Panc1 (cell line): ENCODE measurements at regions not wholly inside any gene's neighbourhood (a gene's known extent, or its start where the extent isn't known, plus 50 kb on each side); places are given as distances from the start of the nearest gene placed in this dataset.

ENCODE experiments used
- POLR2AphosphoS5 ChIP-seq: IDR thresholded peaks from 2 replicates; pipeline ENCODE4 v1.6.1; 2012; ENCODE audit warnings: mild to moderate bottlenecking, low read depth, low read length, moderate library complexity
- SIN3A ChIP-seq: IDR thresholded peaks from 2 replicates; pipeline ENCODE4 v1.6.1; 2012; ENCODE audit warnings: low read depth, mild to moderate bottlenecking, low read length, moderate library complexity, borderline replicate concordance; ENCODE audit not compliant: insufficient read depth
- TF ChIP-seq, protein P1 (sequence below): fragments of 450-650 bp; IDR thresholded peaks from 2 replicates; pipeline ENCODE4 v1.5.1; 2017; ENCODE audit warnings: mild to moderate bottlenecking
- TF ChIP-seq, protein P2 (sequence below), 2 experiments: IDR thresholded peaks; 2 replicates each; pipeline ENCODE4 v1.6.1; 2011 to 2012; ENCODE audit warnings: low read depth in 2 of 2, control low read depth in 1 of 2, low read length in 1 of 2, mild to moderate bottlenecking in 1 of 2, moderate library complexity in 1 of 2; ENCODE audit not compliant: insufficient read depth in 1 of 2

DNA sequence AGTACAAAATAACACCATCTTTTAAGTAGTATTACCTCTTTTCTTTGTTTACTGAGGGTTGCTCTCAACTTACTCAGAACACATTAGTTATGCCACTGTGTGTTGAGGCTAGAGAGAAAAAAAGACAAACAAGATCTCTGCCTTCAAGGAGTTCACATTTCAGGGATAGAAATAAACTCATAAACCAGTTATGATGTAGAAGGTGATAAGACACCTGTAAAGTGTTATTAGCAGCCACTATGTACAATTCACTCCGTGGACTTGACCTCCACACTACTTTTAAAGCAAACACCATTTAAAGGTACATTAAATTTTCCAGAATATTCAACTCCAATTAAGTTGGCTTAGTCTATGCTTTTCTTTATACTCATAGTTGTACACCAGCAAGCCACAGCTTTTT is 278.0 kb downstream of the PDGFC start:
- TF ChIP-seq, protein P1, sequence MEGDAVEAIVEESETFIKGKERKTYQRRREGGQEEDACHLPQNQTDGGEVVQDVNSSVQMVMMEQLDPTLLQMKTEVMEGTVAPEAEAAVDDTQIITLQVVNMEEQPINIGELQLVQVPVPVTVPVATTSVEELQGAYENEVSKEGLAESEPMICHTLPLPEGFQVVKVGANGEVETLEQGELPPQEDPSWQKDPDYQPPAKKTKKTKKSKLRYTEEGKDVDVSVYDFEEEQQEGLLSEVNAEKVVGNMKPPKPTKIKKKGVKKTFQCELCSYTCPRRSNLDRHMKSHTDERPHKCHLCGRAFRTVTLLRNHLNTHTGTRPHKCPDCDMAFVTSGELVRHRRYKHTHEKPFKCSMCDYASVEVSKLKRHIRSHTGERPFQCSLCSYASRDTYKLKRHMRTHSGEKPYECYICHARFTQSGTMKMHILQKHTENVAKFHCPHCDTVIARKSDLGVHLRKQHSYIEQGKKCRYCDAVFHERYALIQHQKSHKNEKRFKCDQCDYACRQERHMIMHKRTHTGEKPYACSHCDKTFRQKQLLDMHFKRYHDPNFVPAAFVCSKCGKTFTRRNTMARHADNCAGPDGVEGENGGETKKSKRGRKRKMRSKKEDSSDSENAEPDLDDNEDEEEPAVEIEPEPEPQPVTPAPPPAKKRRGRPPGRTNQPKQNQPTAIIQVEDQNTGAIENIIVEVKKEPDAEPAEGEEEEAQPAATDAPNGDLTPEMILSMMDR = no peak
- TF ChIP-seq POLR2AphosphoS5 (no peak), SIN3A (no peak)
- TF ChIP-seq, protein P2, sequence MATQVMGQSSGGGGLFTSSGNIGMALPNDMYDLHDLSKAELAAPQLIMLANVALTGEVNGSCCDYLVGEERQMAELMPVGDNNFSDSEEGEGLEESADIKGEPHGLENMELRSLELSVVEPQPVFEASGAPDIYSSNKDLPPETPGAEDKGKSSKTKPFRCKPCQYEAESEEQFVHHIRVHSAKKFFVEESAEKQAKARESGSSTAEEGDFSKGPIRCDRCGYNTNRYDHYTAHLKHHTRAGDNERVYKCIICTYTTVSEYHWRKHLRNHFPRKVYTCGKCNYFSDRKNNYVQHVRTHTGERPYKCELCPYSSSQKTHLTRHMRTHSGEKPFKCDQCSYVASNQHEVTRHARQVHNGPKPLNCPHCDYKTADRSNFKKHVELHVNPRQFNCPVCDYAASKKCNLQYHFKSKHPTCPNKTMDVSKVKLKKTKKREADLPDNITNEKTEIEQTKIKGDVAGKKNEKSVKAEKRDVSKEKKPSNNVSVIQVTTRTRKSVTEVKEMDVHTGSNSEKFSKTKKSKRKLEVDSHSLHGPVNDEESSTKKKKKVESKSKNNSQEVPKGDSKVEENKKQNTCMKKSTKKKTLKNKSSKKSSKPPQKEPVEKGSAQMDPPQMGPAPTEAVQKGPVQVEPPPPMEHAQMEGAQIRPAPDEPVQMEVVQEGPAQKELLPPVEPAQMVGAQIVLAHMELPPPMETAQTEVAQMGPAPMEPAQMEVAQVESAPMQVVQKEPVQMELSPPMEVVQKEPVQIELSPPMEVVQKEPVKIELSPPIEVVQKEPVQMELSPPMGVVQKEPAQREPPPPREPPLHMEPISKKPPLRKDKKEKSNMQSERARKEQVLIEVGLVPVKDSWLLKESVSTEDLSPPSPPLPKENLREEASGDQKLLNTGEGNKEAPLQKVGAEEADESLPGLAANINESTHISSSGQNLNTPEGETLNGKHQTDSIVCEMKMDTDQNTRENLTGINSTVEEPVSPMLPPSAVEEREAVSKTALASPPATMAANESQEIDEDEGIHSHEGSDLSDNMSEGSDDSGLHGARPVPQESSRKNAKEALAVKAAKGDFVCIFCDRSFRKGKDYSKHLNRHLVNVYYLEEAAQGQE (IDR thresholded peaks at IDR 0.05; ENCODE audit: insufficient read depth in 1 of 2, low read depth in 2 of 2, low read length in 1 of 2) = no peak
